Endothelial cell of umbilical vein (primary cell): ENCODE measurements at regions not wholly inside any gene's neighbourhood (a gene's known extent, or its start where the extent isn't known, plus 50 kb on each side); places are given as distances from the start of the nearest gene placed in this dataset.
"Not testable (repeated sequence)": the region's sequence is repeated elsewhere in the genome, so short reads cannot be mapped to it uniquely, and the experiment has no call there.

ENCODE experiments used
- BruUV-seq: library from RNA; stranded (reverse); fragments of 400-500 nt; replicated peaks from 2 replicates; lab custom pipeline; 2021; lab: Mats Ljungman, UMichigan
- CTCF ChIA-PET: fragments of 300-600, 350-600 bp; sonication (Branson Sonifier 250); formaldehyde crosslinking; loops from one replicate; lab custom pipeline; 2021; ENCODE audit warnings: antibody characterized with exemption, inconsistent platforms; lab: Charles Lee
- POLR2A ChIA-PET: fragments of 300-600, 350-600 bp; sonication (Branson Sonifier 250); formaldehyde crosslinking; loops from one replicate; lab custom pipeline; 2021; ENCODE audit warnings: antibody characterized with exemption, inconsistent platforms; lab: Charles Lee
- DNase-seq: peaks from one replicate; pipeline ENCODE4 v3.0.0-alpha.2; 2011; ENCODE audit warnings: low read depth, low spot score
- FAIRE-seq: peaks from 2 replicates; lab custom pipeline; 2011; peaks lifted over from hg19 to GRCh38; lab: Jason Lieb, UNC
- H2AFZ ChIP-seq: 2 replicates; pipeline ENCODE4 v1.6.0; 2012; ENCODE audit warnings: low read depth, low read length, control low read depth, inconsistent platforms
- H3K27ac ChIP-seq: 2 replicates; pipeline ENCODE4 v1.5.1; 2011; ENCODE audit warnings: low read depth, mild to moderate bottlenecking, control low read depth, low read length, moderate library complexity; ENCODE audit not compliant: insufficient read depth
- H3K27me3 ChIP-seq, 2 experiments: 2 replicates each; pipeline versions ENCODE4 v1.6.0 to v1.6.1; 2011; ENCODE audit warnings: low read length in 2 of 2, mixed read lengths in 1 of 2; ENCODE audit not compliant: control insufficient read depth in 2 of 2, insufficient read depth in 2 of 2
- H3K36me3 ChIP-seq, 2 experiments: 2 replicates in 1 of 2; 3 replicates in 1 of 2; pipeline ENCODE4 v1.5.1; 2011; ENCODE audit warnings: low read length in 2 of 2, mild to moderate bottlenecking in 1 of 2, moderate library complexity in 1 of 2; ENCODE audit not compliant: control insufficient read depth in 2 of 2, insufficient read depth in 2 of 2; ENCODE audit errors: extremely low read depth in 1 of 2
- H3K4me1 ChIP-seq: 3 replicates; pipeline ENCODE4 v1.5.1; 2011; ENCODE audit warnings: mild to moderate bottlenecking, low read length; ENCODE audit not compliant: control insufficient read depth, insufficient read depth; ENCODE audit errors: extremely low read depth
- H3K4me2 ChIP-seq: 2 replicates; pipeline ENCODE4 v1.6.1; 2011; ENCODE audit warnings: low read length, control low read depth, mixed read lengths; ENCODE audit not compliant: insufficient read depth
- H3K4me3 ChIP-seq, 3 experiments: fragments of 200-600 bp in 1 of 3; sonication (generic), shearing (Covaris generic) in 1 of 3; replicated peaks in 1 of 3; 2 replicates each; pipeline ENCODE4 v1.5.1; 2011 to 2016; ENCODE audit warnings: control low read depth in 3 of 3, low read length in 3 of 3, mild to moderate bottlenecking in 2 of 3, inconsistent platforms in 1 of 3, low read depth in 1 of 3, moderate library complexity in 1 of 3; ENCODE audit not compliant: insufficient read depth in 1 of 3
- H3K79me2 ChIP-seq: 2 replicates; pipeline ENCODE4 v1.6.0; 2012; ENCODE audit warnings: low read length, inconsistent platforms; ENCODE audit not compliant: control insufficient read depth, insufficient read depth
- H3K9ac ChIP-seq: replicated peaks from 2 replicates; pipeline ENCODE3; 2011; ENCODE audit warnings: low read length, control low read depth; ENCODE audit not compliant: insufficient read depth; ENCODE audit errors: extremely low read depth
- H3K9me1 ChIP-seq: replicated peaks from 3 replicates; pipeline ENCODE4 v1.6.0; 2011; ENCODE audit warnings: mild to moderate bottlenecking, low read length; ENCODE audit not compliant: control insufficient read depth, insufficient read depth; ENCODE audit errors: extremely low read depth
- H3K9me3 ChIP-seq: replicated peaks from 2 replicates; pipeline ENCODE4 v1.5.1; 2012; ENCODE audit warnings: low read length, inconsistent platforms; ENCODE audit not compliant: control insufficient read depth, insufficient read depth
- H4K20me1 ChIP-seq: replicated peaks from 2 replicates; pipeline ENCODE3; 2011; ENCODE audit warnings: mild to moderate bottlenecking, low read length; ENCODE audit not compliant: control insufficient read depth, insufficient read depth; ENCODE audit errors: extremely low read depth
- JUN ChIP-seq: IDR thresholded peaks from 2 replicates; pipeline ENCODE4 v1.6.1; 2011; ENCODE audit warnings: borderline replicate concordance, low read depth; ENCODE audit not compliant: insufficient read length, insufficient read depth
- dilution Hi-C: fragments of 300-500 bp; cut with MboI; formaldehyde crosslinking; loops from one replicate; pipeline ENCODE4 v1.15.0; 2019; ENCODE audit warnings: low sequenced_read_pairs; ENCODE audit not compliant: extremely low pct_ligation_motif_present
- intact Hi-C: fragments of 100-400 bp; cut with micrococcal nuclease; formaldehyde crosslinking; loops from one replicate; pipeline ENCODE4 v1.10.0; 2022
- TF ChIP-seq, protein P1 (sequence below), 2 donors: IDR thresholded peaks; 1 replicate in 1 of 2; 2 replicates in 1 of 2; pipeline ENCODE4 v1.5.1; 2011; ENCODE audit warnings: low read length in 2 of 2, mild to moderate bottlenecking in 2 of 2, moderate library complexity in 2 of 2, control low read depth in 1 of 2, inconsistent platforms in 1 of 2, low read depth in 1 of 2; ENCODE audit not compliant: insufficient read depth in 1 of 2; ENCODE audit errors: extremely low read depth in 1 of 2

- DNase-seq, result no peak
- no TSS peak for BruUV-seq
Measured at GRCh38 chr15:70575231-70576226, 187.8 kb downstream of the UACA start.

GRCh38 chr15:70574325-70574724 is 189.0 kb downstream of the UACA start:
- H3K4me3 ChIP-seq, DNase-seq, intact Hi-C loops, H3K9me3 ChIP-seq, FAIRE-seq, H3K27ac ChIP-seq, H3K79me2 ChIP-seq, POLR2A ChIA-PET, H3K9me1 ChIP-seq, H2AFZ ChIP-seq, H3K4me2 ChIP-seq, H3K36me3 ChIP-seq, H3K4me1 ChIP-seq, BruUV-seq, H4K20me1 ChIP-seq, dilution Hi-C loops, H3K9ac ChIP-seq: not testable (repeated sequence)
- CTCF ChIA-PET, result interaction anchor here (0.6 to 2.2 kb wide), 2 partner anchors 11 to 85 kb away, joined by 3 to 10 read pairs; no protein-coding TSS in a partner anchor
- H3K27me3 ChIP-seq, result peaks cover 7 to 15% of the 10 kb centered on the region in 2 experiments

More at GRCh38 chr15:70575231-70576226, 187.8 kb downstream of the UACA start:
- H4K20me1 ChIP-seq, result no peaks in the 10 kb centered on the region
- POLR2A ChIA-PET, result no interaction called here
- H3K27ac ChIP-seq, result no peak overlapping the region
- TF ChIP-seq JUN, result no peak
- TF ChIP-seq, protein P1, sequence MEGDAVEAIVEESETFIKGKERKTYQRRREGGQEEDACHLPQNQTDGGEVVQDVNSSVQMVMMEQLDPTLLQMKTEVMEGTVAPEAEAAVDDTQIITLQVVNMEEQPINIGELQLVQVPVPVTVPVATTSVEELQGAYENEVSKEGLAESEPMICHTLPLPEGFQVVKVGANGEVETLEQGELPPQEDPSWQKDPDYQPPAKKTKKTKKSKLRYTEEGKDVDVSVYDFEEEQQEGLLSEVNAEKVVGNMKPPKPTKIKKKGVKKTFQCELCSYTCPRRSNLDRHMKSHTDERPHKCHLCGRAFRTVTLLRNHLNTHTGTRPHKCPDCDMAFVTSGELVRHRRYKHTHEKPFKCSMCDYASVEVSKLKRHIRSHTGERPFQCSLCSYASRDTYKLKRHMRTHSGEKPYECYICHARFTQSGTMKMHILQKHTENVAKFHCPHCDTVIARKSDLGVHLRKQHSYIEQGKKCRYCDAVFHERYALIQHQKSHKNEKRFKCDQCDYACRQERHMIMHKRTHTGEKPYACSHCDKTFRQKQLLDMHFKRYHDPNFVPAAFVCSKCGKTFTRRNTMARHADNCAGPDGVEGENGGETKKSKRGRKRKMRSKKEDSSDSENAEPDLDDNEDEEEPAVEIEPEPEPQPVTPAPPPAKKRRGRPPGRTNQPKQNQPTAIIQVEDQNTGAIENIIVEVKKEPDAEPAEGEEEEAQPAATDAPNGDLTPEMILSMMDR (IDR thresholded peaks at IDR 0.05; ENCODE audit: extremely low read depth in 1 of 2, insufficient read depth in 1 of 2, low read depth in 1 of 2, low read length in 2 of 2), result no peak
- no peak overlapping the region for H3K9ac ChIP-seq
- no peak overlapping the region for H2AFZ ChIP-seq
- intact Hi-C loops (no loop called here), dilution Hi-C loops (no loop called here)
- H3K4me3 ChIP-seq, result no peak overlapping the region
- no peak for FAIRE-seq
- H3K4me1 ChIP-seq, result no peaks in the 10 kb centered on the region
- no peaks in the 10 kb centered on the region for H3K36me3 ChIP-seq
- H3K9me3 ChIP-seq, result no peaks in the 10 kb centered on the region
- CTCF ChIA-PET, result interaction anchor here (0.6 to 2.2 kb wide), 2 partner anchors 10 to 83 kb away, joined by 3 to 10 read pairs; no protein-coding TSS in a partner anchor
- no peaks in the 10 kb centered on the region for H3K9me1 ChIP-seq
- no peaks in the 10 kb centered on the region for H3K79me2 ChIP-seq
- H3K27me3 ChIP-seq, result peaks cover 7 to 15% of the 10 kb centered on the region in 2 experiments
- H3K4me2 ChIP-seq, result no peak overlapping the region
